IMR-90 (cell line): ENCODE measurements at regions not wholly inside any gene's neighbourhood (a gene's known extent, or its start where the extent isn't known, plus 50 kb on each side); places are given as distances from the start of the nearest gene placed in this dataset.

ENCODE experiments used
- CEBPB ChIP-seq: IDR thresholded peaks from 2 replicates; pipeline ENCODE4 v1.6.1; 2012; ENCODE audit warnings: low read depth, low read length, improper control_type of control experiment
- CHD1 ChIP-seq: IDR thresholded peaks from 2 replicates; pipeline ENCODE4 v1.6.1; 2012; ENCODE audit warnings: low read depth, low read length, improper control_type of control experiment
- MAZ ChIP-seq: IDR thresholded peaks from 2 replicates; pipeline ENCODE4 v1.6.1; 2012; ENCODE audit warnings: low read depth, mild to moderate bottlenecking, low read length, improper control_type of control experiment, moderate library complexity, borderline replicate concordance
- POLR2A ChIP-seq: IDR thresholded peaks from 2 replicates; pipeline ENCODE4 v1.6.1; 2012; ENCODE audit warnings: mild to moderate bottlenecking, low read depth, low read length
- RAD21 ChIP-seq: IDR thresholded peaks from 2 replicates; pipeline ENCODE4 v1.6.1; 2012; ENCODE audit warnings: low read length, improper control_type of control experiment
- RFX5 ChIP-seq: IDR thresholded peaks from 2 replicates; pipeline ENCODE4 v1.8.0; 2012; ENCODE audit warnings: low read depth, mild to moderate bottlenecking, low read length, moderate library complexity
- SMC3 ChIP-seq: fragments of 150-350 bp; IDR thresholded peaks from 2 replicates; pipeline ENCODE4 v1.6.1; 2016; ENCODE audit warnings: low read depth, mild to moderate bottlenecking, antibody characterized with exemption, low read length, moderate library complexity
- USF2 ChIP-seq: fragments of 150-350 bp; IDR thresholded peaks from 2 replicates; pipeline ENCODE4 v1.6.1; 2017; ENCODE audit warnings: mild to moderate bottlenecking, antibody characterized with exemption, low read length, low read depth
- TF ChIP-seq, protein P1 (sequence below): conservative IDR thresholded peaks from 2 replicates; pipeline ENCODE4 v1.5.1; 2012; ENCODE audit warnings: mild to moderate bottlenecking, low read depth, low read length, improper control_type of control experiment

DNA sequence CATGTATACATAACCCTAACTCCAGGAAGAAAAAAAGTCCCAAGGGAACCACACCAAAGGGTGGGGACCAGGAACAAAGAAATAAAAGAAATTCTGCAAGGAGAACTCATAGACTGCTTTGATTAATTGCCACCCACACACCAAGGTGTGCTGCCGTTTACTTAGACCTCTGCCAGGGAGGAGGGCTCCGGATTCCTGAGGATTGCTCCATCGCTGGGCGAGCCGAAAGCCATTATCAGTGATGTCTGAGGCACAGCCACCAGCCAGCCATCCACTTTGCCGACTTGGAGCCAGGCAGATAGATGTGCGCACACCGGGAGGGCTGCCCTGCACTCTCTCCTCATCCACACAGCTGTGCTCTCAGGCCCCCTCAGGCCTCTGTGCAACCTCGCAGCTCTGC is 272.7 kb upstream of the FOXQ1 start:
- TF ChIP-seq, protein P1, sequence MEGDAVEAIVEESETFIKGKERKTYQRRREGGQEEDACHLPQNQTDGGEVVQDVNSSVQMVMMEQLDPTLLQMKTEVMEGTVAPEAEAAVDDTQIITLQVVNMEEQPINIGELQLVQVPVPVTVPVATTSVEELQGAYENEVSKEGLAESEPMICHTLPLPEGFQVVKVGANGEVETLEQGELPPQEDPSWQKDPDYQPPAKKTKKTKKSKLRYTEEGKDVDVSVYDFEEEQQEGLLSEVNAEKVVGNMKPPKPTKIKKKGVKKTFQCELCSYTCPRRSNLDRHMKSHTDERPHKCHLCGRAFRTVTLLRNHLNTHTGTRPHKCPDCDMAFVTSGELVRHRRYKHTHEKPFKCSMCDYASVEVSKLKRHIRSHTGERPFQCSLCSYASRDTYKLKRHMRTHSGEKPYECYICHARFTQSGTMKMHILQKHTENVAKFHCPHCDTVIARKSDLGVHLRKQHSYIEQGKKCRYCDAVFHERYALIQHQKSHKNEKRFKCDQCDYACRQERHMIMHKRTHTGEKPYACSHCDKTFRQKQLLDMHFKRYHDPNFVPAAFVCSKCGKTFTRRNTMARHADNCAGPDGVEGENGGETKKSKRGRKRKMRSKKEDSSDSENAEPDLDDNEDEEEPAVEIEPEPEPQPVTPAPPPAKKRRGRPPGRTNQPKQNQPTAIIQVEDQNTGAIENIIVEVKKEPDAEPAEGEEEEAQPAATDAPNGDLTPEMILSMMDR, result no peak
- TF ChIP-seq CEBPB (no peak), MAZ (no peak), POLR2A (no peak), RFX5 (no peak), USF2 (no peak), CHD1 (no peak), RAD21 (no peak), SMC3 (no peak)
